HUDEP-2 (cell line): ENCODE measurements at regions not wholly inside any gene's neighbourhood (a gene's known extent, or its start where the extent isn't known, plus 50 kb on each side); places are given as distances from the start of the nearest gene placed in this dataset.
"Not testable (repeated sequence)": the region's sequence is repeated elsewhere in the genome, so short reads cannot be mapped to it uniquely, and the experiment has no call there.

Source experiments
- DNase-seq, 76 experiments: peaks; one replicate each; lab custom pipeline; 2025; ENCODE audit not compliant: unreplicated experiment in 76 of 76; lab: John Stamatoyannopoulos, UW

GRCh38 chr5:155113888-155114287 lies 100.3 kb downstream of the KIF4B start:
- no peak for DNase-seq

GRCh38 chr5:155114655-155115054 lies 101.1 kb downstream of the KIF4B start:
- no peak for DNase-seq

DNA sequence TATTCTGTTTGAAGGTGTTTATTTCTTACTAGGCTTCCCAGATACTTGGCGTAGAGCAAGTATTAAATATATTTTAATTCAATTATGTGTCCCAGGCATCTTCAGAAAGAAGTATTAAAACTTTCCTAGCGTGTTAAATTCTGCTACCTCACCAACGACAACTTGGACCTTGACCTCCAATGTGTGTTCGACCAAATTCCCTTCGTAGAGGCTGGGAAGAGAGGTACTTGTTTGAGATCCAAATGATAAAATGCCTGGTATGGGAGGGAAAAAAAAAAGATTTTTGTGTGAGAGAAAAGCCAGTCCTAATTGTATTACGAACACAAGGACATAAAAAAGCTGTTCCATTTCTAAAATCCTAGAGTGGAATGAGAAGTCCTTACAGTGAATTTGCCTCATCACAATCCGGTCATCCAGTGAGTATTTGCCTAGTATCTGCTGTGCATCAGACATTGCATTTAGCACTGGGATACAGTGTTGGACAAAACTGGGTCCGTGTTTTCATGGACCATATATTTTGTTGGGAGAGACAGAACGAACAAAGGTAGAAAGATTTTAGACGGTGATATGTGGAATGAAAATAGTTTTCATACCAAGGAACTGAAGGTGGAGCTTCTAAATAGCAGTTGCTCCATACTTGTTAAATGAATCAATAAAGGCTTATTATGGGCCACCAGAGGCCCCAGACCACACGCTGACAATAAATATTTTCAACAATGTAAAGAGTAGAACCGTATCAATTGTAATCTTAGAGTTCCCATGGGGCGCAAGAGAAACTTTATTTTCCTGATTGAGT lies 103.1 kb downstream of the KIF4B start:
- DNase-seq = no peak

- DNase-seq = no peak
Measured at GRCh38 chr5:155125551-155126095, 112.1 kb downstream of the KIF4B start.

DNA sequence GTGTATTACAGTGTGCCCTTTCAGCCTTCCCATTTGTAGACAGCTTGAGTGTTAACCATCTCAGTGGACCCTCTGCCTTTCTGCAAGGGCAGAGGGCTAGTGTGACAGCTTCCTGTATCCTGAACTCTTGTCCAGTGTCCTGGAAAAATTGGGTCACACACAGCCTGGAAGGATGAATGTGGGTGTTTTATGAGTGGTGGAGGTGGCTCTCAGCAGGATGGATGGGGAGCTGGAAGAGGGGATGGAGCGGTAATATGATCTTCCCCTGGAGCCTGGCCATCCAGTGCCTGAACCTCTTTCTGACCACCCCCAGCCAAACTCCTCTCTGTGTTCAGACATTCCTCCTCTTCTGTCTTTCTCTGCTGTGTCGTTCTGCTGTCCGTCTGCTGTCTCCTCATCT lies 113.0 kb downstream of the KIF4B start:
- DNase-seq = no peak

DNA sequence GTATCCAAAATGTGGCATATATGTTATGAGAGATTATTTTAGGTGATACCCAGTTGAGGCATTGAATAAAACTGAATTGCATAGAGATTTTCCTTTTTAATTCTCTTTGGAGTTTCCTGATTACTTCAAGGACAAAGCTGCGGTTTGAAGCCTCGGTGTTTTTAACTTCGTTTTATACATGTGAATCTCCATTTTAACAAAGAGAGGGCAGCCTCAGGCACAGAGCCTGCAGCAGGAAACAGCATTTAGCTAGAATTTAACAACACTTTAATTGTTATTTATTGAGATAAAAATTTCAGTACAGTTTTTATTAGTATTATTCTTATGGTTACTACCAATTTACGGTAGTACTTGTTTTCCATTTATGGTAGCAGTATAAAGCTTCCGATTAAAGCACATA lies 114.0 kb downstream of the KIF4B start:
- DNase-seq = no peak

- peak in 1 of 76 experiments; percentile 8 for DNase-seq
Measured at GRCh38 chr5:155128786-155129512, 115.4 kb downstream of the KIF4B start.

DNA sequence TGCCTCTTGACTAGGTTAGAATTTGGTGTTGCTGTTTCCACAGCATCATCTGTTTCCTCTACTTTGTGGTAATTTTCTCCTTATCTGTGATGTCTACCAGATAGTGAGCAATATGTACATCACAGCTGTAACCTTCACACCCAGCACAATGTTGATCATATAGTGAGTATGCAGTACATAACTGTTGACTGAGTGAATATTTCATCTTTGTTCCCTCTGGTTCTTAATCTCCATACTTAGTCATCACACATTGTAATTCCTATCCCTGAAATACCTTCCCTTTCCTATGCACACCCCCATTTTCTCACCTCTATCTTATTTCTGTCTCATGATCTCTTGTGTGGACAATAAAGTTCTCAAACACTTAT lies 115.9 kb downstream of the KIF4B start:
- DNase-seq = no peak

GRCh38 chr5:155134130-155134529 lies 120.6 kb downstream of the KIF4B start:
- DNase-seq = no peak

- no peak for DNase-seq
Measured at GRCh38 chr5:155136216-155136850, 122.8 kb downstream of the KIF4B start.

DNA sequence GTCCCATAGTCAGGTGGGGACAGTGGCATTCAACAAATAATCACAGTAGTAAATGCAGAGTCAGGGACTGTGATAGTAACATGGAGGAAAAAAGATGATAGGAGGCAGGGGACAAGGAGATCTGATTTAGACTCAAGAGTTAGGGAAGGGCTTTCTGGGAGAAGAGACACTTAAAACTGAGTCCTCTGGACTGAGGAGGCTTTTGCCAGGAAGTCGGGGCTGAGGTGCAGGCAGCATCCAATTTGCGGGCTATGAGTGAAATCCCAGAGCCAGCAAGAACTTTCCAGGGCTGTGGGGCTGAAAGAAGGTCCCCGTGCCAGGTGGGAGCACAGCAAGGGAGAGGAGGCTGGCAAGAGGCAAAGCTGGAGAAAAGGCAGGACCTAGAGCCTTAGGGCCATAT lies 124.1 kb downstream of the KIF4B start:
- no peak for DNase-seq

GRCh38 chr5:155140646-155141045 lies 127.1 kb downstream of the KIF4B start:
- DNase-seq = no peak

- no peak for DNase-seq
Measured at GRCh38 chr5:155144956-155145355, 131.4 kb downstream of the KIF4B start.

GRCh38 chr5:155147222-155147621 lies 133.7 kb downstream of the KIF4B start:
- peak in 12 of 76 experiments; percentile 1 to 33 (median 11) for DNase-seq

DNA sequence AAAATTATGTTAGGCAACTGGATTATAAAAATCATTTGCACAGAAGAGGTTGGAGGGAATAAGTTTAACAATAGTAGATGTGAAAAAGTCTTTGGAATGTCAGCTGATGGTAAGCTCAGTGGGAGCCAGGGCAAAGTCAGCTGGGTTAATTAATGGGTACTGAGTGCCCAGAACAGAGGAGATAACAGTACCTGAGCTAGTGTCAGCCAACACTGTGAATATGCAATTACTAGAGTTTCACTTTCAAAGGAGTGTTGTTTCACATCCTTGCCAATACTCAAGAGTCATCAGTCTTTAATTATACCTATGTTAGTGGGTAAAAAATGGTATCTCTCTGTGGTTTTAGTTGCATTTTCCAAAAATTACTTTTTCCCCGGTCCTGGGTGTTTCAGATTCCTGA lies 135.1 kb downstream of the KIF4B start:
- no peak for DNase-seq

DNA sequence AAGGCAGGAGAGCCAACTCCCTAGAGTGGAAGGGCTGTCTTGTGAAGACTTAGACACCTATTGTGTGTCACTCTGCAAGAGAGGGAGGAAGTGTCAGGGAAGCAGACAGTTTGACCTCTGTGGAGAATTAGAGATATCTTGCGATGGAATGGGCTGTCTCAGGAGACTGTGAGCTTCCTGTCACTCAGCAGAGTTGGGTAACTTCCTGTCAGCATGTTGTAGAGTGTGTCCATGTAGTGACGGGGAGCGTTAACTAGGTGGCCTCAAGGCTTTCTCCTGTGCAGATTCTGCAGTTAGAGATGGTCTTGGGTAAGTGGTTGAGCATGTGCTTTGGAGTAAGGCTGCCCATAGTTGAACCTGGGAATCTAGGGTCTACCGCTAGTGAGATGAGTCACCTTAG lies 136.5 kb downstream of the KIF4B start:
- DNase-seq = no peak

DNA sequence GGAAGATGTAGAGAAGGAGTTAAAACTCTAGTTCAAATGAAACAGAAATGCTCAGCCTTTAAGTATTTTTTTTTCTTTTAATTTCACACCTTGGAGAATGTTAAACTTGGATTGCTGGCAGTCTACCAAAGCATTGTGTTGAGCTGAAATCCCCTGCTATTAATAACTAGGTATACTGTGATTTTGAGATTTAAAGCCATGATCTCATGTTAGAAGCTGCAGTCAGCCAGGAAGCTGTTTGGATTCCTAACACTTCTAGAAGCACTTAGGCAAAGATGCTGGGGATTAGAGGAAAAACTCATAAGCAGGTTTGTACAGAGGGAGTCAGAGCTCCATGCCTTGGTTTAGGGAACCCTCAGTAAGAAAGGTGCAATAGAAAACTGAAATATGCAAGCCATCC lies 141.4 kb downstream of the KIF4B start:
- DNase-seq = no peak

DNA sequence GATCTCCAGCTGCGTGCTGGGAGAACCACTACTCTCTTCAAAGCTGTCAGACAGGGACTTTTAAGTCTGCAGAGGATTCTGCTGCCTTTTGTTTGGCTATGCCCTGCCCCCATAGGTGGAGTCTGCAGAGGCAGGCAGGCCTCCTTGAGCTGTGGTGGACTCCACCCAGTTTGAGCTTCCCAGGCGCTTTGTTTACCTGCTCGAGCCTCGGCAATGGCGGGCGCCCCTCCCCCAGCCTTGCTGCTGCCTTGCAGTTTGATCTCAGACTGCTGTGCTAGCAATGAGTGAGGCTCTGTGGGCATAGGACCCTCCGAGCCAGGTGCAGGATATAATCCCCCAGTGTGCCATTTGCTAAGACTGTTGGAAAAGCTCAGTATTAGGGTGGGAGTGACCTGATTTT lies 149.5 kb downstream of the KIF4B start:
- not testable (repeated sequence) for DNase-seq

GRCh38 chr5:155167736-155168135 lies 154.2 kb downstream of the KIF4B start:
- DNase-seq = no peak

DNA sequence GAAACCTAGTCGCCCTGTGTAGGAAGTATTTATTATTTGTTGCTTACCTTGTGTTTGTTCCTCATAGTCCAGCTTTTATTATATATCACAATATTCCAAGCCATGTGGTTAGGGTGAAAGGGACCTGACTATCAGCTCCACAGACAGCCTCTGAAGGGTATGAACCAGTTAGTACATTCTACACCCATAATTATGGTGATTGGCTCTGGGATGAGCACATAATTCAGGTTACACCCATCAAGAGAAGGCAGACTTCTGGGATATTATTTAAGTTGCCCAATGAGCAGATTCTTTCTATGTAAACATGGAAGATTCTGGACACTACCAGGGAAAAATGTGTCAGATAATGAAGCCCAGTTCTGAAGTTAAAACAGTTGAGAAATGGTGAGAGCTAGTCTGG lies 168.0 kb downstream of the KIF4B start:
- no peak for DNase-seq

- DNase-seq = no peak
Measured at GRCh38 chr5:155189476-155189875, 175.9 kb downstream of the KIF4B start.
